Activated CD4-positive, alpha-beta memory T cell treated with anti-CD3 and anti-CD28 coated beads for 36 hours (primary cell): ENCODE measurements at regions not wholly inside any gene's neighbourhood (a gene's known extent, or its start where the extent isn't known, plus 50 kb on each side); places are given as distances from the start of the nearest gene placed in this dataset.

Source experiments
- CTCF ChIA-PET: fragments of 350-600 bp; sonication (Branson Sonifier 250); formaldehyde crosslinking; loops from one replicate; lab custom pipeline; 2021; ENCODE audit warnings: antibody characterized with exemption, inconsistent platforms; lab: Charles Lee
- POLR2A ChIA-PET: fragments of 350-600 bp; sonication (Branson Sonifier 250); formaldehyde crosslinking; loops from one replicate; lab custom pipeline; 2021; ENCODE audit warnings: antibody characterized with exemption; lab: Charles Lee
- DNase-seq: peaks from one replicate; pipeline ENCODE4 v3.0.0-alpha.2; 2020
- H3K27ac Mint-ChIP-seq: one replicate; pipeline ENCODE4 v1.8.0; 2021; ENCODE audit warnings: mixed read lengths
- H3K27me3 Mint-ChIP-seq: one replicate; pipeline ENCODE4 v1.8.0; 2021; ENCODE audit warnings: mixed read lengths
- H3K36me3 Mint-ChIP-seq: one replicate; pipeline ENCODE4 v1.8.0; 2021; ENCODE audit warnings: mixed read lengths
- H3K4me1 Mint-ChIP-seq: one replicate; pipeline ENCODE4 v1.8.0; 2021; ENCODE audit warnings: low read depth, mixed read lengths
- H3K4me3 Mint-ChIP-seq: one replicate; pipeline ENCODE4 v1.8.0; 2021; ENCODE audit warnings: mild to moderate bottlenecking, mixed read lengths
- H3K9me3 Mint-ChIP-seq: one replicate; pipeline ENCODE4 v1.8.0; 2021; ENCODE audit warnings: mixed read lengths
- intact Hi-C: fragments of 100-400 bp; cut with micrococcal nuclease; formaldehyde crosslinking; loops from one replicate; pipeline ENCODE4 v1.15.1; 2023

DNA sequence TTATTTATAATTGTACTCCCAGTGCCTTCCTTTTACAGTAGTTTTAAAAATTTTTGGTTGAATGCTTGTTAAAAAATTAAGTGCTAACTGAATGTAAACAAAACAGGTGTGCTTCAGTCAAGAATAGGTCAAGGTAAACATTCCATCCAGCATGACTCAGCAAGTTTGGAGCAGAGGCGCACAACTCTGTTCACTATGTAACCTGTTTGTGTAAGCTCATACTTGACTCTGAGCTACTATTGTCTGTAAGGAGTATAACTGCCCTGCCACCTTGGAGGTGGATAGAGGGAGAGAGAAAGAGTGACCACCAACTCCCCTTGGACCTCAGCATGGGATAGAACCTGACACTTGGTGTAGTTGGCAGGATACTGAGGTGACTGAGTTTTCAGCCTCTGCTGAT is 207.4 kb upstream of the SYT4 start:
- ChIA-PET CTCF (no interaction called here), POLR2A (no interaction called here)
- Mint-ChIP-seq H3K27me3 (no peaks in the 10 kb centered on the region), H3K36me3 (no peaks in the 10 kb centered on the region), H3K9me3 (peaks cover 23% of the 10 kb centered on the region), H3K27ac (no peak overlapping the region), H3K4me1 (no peaks in the 10 kb centered on the region), H3K4me3 (no peak overlapping the region)
- DNase-seq, result no peak
- intact Hi-C loops, result no loop called here

- Mint-ChIP-seq H3K36me3 (no peaks in the 10 kb centered on the region), H3K4me1 (no peaks in the 10 kb centered on the region), H3K4me3 (no peak overlapping the region), H3K27me3 (no peaks in the 10 kb centered on the region), H3K27ac (no peak overlapping the region), H3K9me3 (peaks cover 23% of the 10 kb centered on the region)
- no peak for DNase-seq
- ChIA-PET CTCF (no interaction called here), POLR2A (no interaction called here)
- intact Hi-C loops, result no loop called here
Measured at GRCh38 chr18:43485545-43485963, 208.3 kb upstream of the SYT4 start.

- H3K27me3 Mint-ChIP-seq, result no peaks in the 10 kb centered on the region
- CTCF ChIA-PET, result no interaction called here
Measured at GRCh38 chr18:43486462-43486861, 209.2 kb upstream of the SYT4 start.

GRCh38 chr18:43501099-43501498 is 223.8 kb upstream of the SYT4 start:
- H3K27me3 Mint-ChIP-seq, result no peaks in the 10 kb centered on the region
- POLR2A ChIA-PET, result no interaction called here
- no peak overlapping the region for H3K4me3 Mint-ChIP-seq
- H3K27ac Mint-ChIP-seq, result no peak overlapping the region
- CTCF ChIA-PET, result no interaction called here
- peaks cover 11% of the 10 kb centered on the region for H3K9me3 Mint-ChIP-seq
- no peaks in the 10 kb centered on the region for H3K4me1 Mint-ChIP-seq
- H3K36me3 Mint-ChIP-seq, result no peaks in the 10 kb centered on the region
- intact Hi-C loops, result no loop called here
- no peak for DNase-seq

More at GRCh38 chr18:43486462-43486861, 209.2 kb upstream of the SYT4 start:
- Mint-ChIP-seq H3K4me1 (no peaks in the 10 kb centered on the region), H3K9me3 (peaks cover 20% of the 10 kb centered on the region), H3K4me3 (no peak overlapping the region), H3K36me3 (no peaks in the 10 kb centered on the region), H3K27ac (no peak overlapping the region)
- intact Hi-C loops, result no loop called here
- POLR2A ChIA-PET, result no interaction called here
- DNase-seq, result no peak

DNA sequence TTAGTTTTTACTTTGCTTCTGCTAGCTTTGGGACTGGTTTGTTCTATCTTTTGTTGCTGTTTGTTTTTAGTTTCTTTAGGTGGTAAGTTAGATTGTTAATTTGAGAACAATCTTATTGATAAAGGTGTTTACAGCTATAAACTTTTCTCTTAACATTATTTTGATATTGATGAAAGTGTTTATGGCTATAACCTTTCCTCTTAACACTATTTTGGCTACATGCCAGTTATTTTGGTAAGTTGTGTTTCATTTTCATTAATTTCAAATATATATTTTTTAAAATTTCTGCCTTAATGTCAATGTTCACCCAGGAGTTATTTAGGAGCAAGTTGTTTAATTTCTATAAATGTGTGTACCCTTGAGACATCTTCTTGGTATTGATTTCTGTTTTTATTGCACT is 229.6 kb upstream of the SYT4 start:
- no peak overlapping the region for H3K27ac Mint-ChIP-seq
- POLR2A ChIA-PET, result no interaction called here
- intact Hi-C loops, result no loop called here
- peaks cover 39% of the 10 kb centered on the region for H3K9me3 Mint-ChIP-seq
- DNase-seq, result no peak
- no peaks in the 10 kb centered on the region for H3K4me1 Mint-ChIP-seq
- no peaks in the 10 kb centered on the region for H3K36me3 Mint-ChIP-seq
- no peaks in the 10 kb centered on the region for H3K27me3 Mint-ChIP-seq
- H3K4me3 Mint-ChIP-seq, result no peak overlapping the region
- CTCF ChIA-PET, result no interaction called here

DNA sequence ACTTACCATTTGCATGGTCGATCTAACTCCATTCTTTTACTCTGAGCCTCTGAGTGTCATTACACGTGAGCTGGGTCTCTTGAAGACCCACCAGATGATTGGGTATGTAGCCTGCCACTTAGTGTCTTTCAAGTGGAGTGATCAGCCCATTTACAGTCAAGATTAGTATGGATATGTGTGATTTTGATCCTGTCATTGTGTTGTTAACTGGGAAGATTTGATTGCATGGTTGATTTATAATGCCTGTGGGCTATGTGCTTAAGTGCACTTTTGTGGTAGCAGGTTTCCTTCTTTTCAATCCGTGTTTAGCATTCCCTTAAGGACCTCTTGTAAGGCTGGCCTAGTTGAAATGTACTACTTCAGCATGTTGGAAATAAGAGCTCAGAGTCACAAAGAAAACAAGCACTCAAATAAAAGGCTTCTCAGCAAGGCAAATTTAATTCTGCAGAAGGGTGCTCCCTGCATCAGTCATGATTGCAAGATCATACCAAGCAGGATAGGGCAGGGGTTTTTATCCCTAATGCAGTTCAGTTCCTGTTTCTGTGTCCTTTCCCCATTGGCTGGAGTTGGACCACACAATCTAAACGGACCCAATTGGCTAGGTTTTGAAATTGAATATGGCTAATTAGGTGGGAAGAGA is 230.7 kb upstream of the SYT4 start:
- Mint-ChIP-seq H3K4me1 (no peaks in the 10 kb centered on the region), H3K36me3 (no peaks in the 10 kb centered on the region), H3K4me3 (no peak overlapping the region), H3K27me3 (no peaks in the 10 kb centered on the region), H3K27ac (no peak overlapping the region), H3K9me3 (peaks cover 40% of the 10 kb centered on the region)
- POLR2A ChIA-PET, result no interaction called here
- intact Hi-C loops, result no loop called here
- DNase-seq, result no peak
- CTCF ChIA-PET, result no interaction called here

GRCh38 chr18:43514747-43515146 is 237.5 kb upstream of the SYT4 start:
- H3K9me3 Mint-ChIP-seq, result peaks cover 29% of the 10 kb centered on the region
- intact Hi-C loops, result no loop called here
- H3K4me1 Mint-ChIP-seq, result no peaks in the 10 kb centered on the region
- POLR2A ChIA-PET, result no interaction called here
- H3K27me3 Mint-ChIP-seq, result no peaks in the 10 kb centered on the region
- no peak for DNase-seq
- no peak overlapping the region for H3K27ac Mint-ChIP-seq
- CTCF ChIA-PET, result no interaction called here
- no peaks in the 10 kb centered on the region for H3K36me3 Mint-ChIP-seq
- H3K4me3 Mint-ChIP-seq, result no peak overlapping the region

DNA sequence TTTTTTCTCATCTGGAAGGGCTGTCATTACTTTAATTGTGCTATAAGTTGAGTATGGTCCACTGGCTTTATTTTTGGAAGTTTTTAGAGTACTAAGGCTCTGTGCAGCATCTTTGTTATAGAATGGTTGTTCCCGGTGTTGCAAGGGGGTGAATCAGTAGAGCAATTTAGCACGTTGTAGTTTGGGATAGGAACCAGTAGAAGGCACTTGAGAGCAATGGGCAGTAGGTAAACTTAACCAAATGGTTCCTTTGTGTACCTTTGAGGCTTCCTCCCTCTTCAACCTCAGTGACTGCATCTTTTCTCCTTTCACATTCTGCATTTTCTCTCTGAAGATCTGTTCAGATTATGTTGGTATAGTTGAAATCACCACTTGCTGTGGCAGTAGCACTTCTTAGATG is 238.2 kb upstream of the SYT4 start:
- H3K4me3 Mint-ChIP-seq, result no peak overlapping the region
- no peak for DNase-seq
- H3K27me3 Mint-ChIP-seq, result no peaks in the 10 kb centered on the region
- CTCF ChIA-PET, result no interaction called here
- H3K4me1 Mint-ChIP-seq, result no peaks in the 10 kb centered on the region
- no peak overlapping the region for H3K27ac Mint-ChIP-seq
- POLR2A ChIA-PET, result no interaction called here
- no peaks in the 10 kb centered on the region for H3K36me3 Mint-ChIP-seq
- intact Hi-C loops, result no loop called here
- H3K9me3 Mint-ChIP-seq, result peaks cover 22% of the 10 kb centered on the region

DNA sequence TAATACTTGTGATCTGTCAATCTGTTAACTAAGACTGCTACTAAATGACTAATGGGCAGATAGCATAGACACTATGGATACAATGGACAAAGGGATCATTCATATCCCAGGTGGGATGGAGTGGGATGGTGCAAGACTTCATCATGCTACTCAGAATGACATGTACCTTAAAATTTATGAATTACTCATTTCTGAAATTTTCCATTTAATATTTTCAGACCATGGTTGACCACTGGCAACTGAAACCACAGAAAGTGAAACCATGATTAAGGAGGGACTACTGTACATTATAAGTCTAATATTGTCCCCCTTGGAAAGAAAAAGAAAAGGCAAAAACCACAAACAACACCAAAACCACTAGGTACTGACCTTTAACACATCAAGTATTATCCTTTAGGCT is 247.0 kb upstream of the SYT4 start:
- H3K27me3 Mint-ChIP-seq, result no peaks in the 10 kb centered on the region
- intact Hi-C loops, result no loop called here
- no peak overlapping the region for H3K27ac Mint-ChIP-seq
- ChIA-PET POLR2A (no interaction called here), CTCF (no interaction called here)
- H3K4me1 Mint-ChIP-seq, result no peaks in the 10 kb centered on the region
- H3K9me3 Mint-ChIP-seq, result no peaks in the 10 kb centered on the region
- DNase-seq, result no peak
- H3K36me3 Mint-ChIP-seq, result no peaks in the 10 kb centered on the region
- H3K4me3 Mint-ChIP-seq, result no peak overlapping the region

- H3K9me3 Mint-ChIP-seq, result no peaks in the 10 kb centered on the region
- DNase-seq, result no peak
- ChIA-PET CTCF (no interaction called here), POLR2A (no interaction called here)
- no peaks in the 10 kb centered on the region for H3K36me3 Mint-ChIP-seq
- H3K4me3 Mint-ChIP-seq, result no peak overlapping the region
- H3K27ac Mint-ChIP-seq, result no peak overlapping the region
- intact Hi-C loops, result no loop called here
- no peaks in the 10 kb centered on the region for H3K4me1 Mint-ChIP-seq
- no peaks in the 10 kb centered on the region for H3K27me3 Mint-ChIP-seq
Measured at GRCh38 chr18:43525169-43525568, 247.9 kb upstream of the SYT4 start.

DNA sequence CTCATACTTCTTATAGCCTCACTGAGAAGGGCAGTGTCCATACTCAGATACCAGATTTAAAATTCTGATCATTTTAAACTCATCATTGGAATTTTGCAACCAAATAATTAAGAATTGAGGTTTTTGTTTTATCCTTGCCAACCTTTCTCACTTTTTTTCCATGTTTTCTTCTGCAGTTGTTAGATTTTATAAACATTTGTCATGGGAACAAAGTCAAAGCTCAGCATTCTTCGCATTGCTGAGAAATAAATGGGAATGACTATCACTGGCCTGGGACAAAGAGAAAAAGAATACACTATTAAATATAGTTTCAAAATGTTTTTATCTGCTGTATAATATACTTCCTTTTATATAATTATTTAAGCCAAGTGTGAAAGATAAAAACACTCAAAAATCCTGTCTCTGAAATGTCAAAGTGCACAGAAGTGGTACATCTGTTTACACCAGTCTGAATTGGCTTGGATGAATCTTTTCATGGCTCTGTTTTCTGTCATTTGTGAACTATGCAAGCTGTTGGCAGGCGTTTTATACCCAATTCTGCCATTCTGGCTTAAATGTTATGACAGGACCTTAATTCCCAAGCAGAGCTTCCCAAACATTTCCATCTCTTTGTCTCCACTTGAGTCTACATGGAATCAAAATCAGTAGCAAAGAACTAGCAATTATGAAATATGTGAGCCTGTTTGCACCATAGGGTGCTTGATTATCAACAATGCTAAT is 249.3 kb upstream of the SYT4 start:
- ChIA-PET POLR2A (no interaction called here), CTCF (no interaction called here)
- no peaks in the 10 kb centered on the region for H3K27me3 Mint-ChIP-seq
- no peaks in the 10 kb centered on the region for H3K36me3 Mint-ChIP-seq
- no peak overlapping the region for H3K27ac Mint-ChIP-seq
- no peaks in the 10 kb centered on the region for H3K4me1 Mint-ChIP-seq
- intact Hi-C loops, result no loop called here
- H3K9me3 Mint-ChIP-seq, result peaks cover 2% of the 10 kb centered on the region
- no peak overlapping the region for H3K4me3 Mint-ChIP-seq
- no peak for DNase-seq

DNA sequence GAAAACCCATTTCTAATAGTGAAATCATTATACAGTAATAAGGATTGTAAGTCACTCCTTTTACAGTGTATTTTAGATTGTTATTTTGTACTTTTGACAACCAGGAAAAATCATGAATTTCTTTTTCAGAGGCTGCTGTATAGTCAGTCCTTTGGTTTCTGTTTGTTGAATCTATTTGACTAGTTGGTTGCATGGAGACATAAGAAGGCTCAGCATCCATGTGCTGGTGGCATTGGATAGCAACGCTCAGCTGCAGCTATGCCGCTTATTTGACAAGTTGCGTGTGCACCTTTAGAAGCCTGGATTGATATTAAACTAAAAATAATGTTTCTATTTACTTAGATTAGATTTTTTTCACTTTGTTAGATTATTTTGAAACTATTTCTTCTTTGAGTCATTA is 254.1 kb upstream of the SYT4 start:
- POLR2A ChIA-PET, result no interaction called here
- intact Hi-C loops, result no loop called here
- DNase-seq, result no peak
- no peak overlapping the region for H3K4me3 Mint-ChIP-seq
- CTCF ChIA-PET, result no interaction called here
- no peaks in the 10 kb centered on the region for H3K27me3 Mint-ChIP-seq
- no peak overlapping the region for H3K27ac Mint-ChIP-seq
- H3K9me3 Mint-ChIP-seq, result peaks cover 2% of the 10 kb centered on the region
- no peaks in the 10 kb centered on the region for H3K4me1 Mint-ChIP-seq
- H3K36me3 Mint-ChIP-seq, result no peaks in the 10 kb centered on the region

- ChIA-PET POLR2A (no interaction called here), CTCF (no interaction called here)
- no peak overlapping the region for H3K27ac Mint-ChIP-seq
- H3K9me3 Mint-ChIP-seq, result peaks cover 4% of the 10 kb centered on the region
- no peak overlapping the region for H3K4me3 Mint-ChIP-seq
- no peak for DNase-seq
- intact Hi-C loops, result no loop called here
- H3K4me1 Mint-ChIP-seq, result no peaks in the 10 kb centered on the region
- no peaks in the 10 kb centered on the region for H3K36me3 Mint-ChIP-seq
- no peaks in the 10 kb centered on the region for H3K27me3 Mint-ChIP-seq
Measured at GRCh38 chr18:43533371-43533770, 256.1 kb upstream of the SYT4 start.
